Lower lobe of right lung (tissue), 2 donors: ENCODE measurements at regions not wholly inside any gene's neighbourhood (a gene's known extent, or its start where the extent isn't known, plus 50 kb on each side); places are given as distances from the start of the nearest gene placed in this dataset.

ENCODE experiments used
- ATAC-seq, 2 donors: fragments of 200-7000 bp; cut with Tn5 transposase; one replicate each; pipeline ENCODE4 v1.9.1; 2020 to 2022; ENCODE audit warnings: mild to moderate bottlenecking in 2 of 2, moderate library complexity in 2 of 2
- DNase-seq: peaks from one replicate; pipeline ENCODE4 v3.0.0-alpha.2; 2020
- H3K27ac ChIP-seq: fragments of 200-600 bp; one replicate; pipeline ENCODE4 v1.8.0; 2022
- H3K27me3 ChIP-seq: fragments of 200-600 bp; one replicate; pipeline ENCODE4 v1.8.0; 2022; ENCODE audit warnings: low read depth
- H3K36me3 ChIP-seq: fragments of 200-600 bp; one replicate; pipeline ENCODE4 v1.8.0; 2022; ENCODE audit warnings: mild to moderate bottlenecking
- H3K4me1 ChIP-seq: fragments of 200-600 bp; one replicate; pipeline ENCODE4 v1.8.0; 2022
- H3K4me3 ChIP-seq: fragments of 200-600 bp; one replicate; pipeline ENCODE4 v1.8.0; 2022; ENCODE audit warnings: mild to moderate bottlenecking
- H3K9me3 ChIP-seq: fragments of 200-600 bp; one replicate; pipeline ENCODE4 v1.8.0; 2022
- intact Hi-C: fragments of 100-400 bp; cut with DNase I; formaldehyde crosslinking; loops from one replicate; pipeline ENCODE4 v1.11.0; 2022
- TF ChIP-seq, protein P1 (sequence below): fragments of 200-600 bp; IDR thresholded peaks from one replicate; pipeline ENCODE4 v1.8.0; 2022; ENCODE audit warnings: antibody characterized with exemption, mild to moderate bottlenecking
- donor health status: DM: no; HTN: yes; CAD: no; lungs with severe emphysema.

GRCh38 chr15:80350941-80351610 is 53.1 kb upstream of the ARNT2 start:
- no peak for DNase-seq
- no peaks in the 10 kb centered on the region for H3K36me3 ChIP-seq
- TF ChIP-seq, protein P1, sequence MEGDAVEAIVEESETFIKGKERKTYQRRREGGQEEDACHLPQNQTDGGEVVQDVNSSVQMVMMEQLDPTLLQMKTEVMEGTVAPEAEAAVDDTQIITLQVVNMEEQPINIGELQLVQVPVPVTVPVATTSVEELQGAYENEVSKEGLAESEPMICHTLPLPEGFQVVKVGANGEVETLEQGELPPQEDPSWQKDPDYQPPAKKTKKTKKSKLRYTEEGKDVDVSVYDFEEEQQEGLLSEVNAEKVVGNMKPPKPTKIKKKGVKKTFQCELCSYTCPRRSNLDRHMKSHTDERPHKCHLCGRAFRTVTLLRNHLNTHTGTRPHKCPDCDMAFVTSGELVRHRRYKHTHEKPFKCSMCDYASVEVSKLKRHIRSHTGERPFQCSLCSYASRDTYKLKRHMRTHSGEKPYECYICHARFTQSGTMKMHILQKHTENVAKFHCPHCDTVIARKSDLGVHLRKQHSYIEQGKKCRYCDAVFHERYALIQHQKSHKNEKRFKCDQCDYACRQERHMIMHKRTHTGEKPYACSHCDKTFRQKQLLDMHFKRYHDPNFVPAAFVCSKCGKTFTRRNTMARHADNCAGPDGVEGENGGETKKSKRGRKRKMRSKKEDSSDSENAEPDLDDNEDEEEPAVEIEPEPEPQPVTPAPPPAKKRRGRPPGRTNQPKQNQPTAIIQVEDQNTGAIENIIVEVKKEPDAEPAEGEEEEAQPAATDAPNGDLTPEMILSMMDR: no peak
- no peaks in the 10 kb centered on the region for H3K9me3 ChIP-seq
- intact Hi-C loops: no loop called here
- H3K27me3 ChIP-seq: no peaks in the 10 kb centered on the region
- no peak for ATAC-seq
- no peak overlapping the region for H3K4me3 ChIP-seq
- H3K4me1 ChIP-seq: no peaks in the 10 kb centered on the region
- H3K27ac ChIP-seq: no peak overlapping the region
